ENCODE measurements at regions not wholly inside any gene's neighbourhood (a gene's known extent, or its start where the extent isn't known, plus 50 kb on each side); places are given as distances from the start of the nearest gene placed in this dataset.

DNA sequence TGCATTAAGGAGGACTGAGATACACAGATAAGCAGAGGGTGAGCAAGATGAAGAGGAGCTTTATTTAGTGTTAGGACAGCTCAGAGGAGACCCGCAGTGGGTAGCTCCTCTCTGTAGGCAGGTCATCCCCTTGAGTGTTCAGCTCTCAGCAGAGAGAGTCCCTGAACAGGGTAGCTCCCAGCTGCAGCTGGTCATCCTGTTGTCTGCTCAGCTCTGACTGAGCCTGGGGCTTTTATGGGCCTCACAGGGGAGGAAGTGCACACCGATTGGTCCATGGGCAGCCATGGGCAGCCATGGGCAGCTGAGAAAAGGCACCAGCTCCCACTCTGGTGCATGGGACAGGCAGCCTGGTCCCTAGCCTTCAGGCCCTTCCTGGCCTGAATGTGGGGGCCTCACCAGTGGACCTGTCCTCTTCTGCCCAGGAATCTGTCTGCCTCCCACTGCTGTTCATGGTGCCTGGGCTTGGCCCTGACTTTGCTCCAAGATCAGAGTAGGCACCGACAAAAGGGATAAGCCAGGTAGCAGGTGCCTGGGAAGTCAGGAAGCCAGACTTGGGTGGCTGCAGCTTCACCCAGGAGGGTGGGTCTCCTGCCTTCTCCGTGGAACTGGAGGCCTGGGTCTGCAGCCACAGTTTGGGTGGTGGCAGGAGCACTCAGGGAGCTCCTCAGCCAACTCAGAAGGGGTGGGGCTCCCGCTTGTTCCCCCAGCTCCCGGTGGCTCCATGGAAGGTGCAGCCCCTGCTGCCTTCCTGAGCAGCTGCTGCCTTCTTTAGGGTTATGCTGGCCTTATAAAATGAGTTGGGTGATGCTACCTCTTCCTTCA is 54.7 kb downstream of the MYEOV start:
- DNase-seq: no peak

DNA sequence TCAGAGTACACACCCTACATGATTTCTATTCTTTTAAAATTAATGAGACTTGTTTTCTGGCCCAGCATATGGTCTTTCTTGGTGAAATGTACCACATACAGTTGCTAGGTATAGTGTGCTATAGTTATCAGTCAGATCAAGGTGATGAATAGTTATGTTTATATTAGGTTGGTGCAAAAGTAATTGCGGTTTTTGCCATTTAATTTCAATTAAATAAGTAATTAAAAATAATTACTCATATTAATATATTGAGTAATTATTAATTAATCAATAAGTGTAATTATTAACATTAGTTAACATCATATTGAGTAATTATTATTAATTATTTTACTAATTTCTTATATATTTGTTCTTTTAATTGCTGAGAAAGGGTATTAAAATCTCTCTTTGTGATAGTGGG is 56.1 kb downstream of the MYEOV start:
- no peak for DNase-seq

DNA sequence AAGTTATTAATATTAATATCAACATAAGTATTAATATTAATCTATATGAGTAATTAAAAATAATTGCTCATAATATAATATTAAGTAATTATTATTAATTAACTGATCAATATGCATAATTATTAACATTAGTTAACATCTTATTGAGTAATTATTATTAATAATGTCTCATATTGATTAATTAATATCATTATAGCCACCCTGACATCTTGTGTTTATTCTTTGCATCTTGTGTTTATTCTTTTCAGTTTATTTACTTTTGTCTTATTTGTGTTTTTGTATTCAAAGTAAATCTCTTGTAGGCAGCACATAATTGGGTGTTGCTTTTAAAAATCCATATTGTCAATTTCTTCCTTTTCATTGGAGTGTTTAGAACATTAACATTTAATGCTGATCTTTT is 56.6 kb downstream of the MYEOV start:
- no peak for DNase-seq

DNA sequence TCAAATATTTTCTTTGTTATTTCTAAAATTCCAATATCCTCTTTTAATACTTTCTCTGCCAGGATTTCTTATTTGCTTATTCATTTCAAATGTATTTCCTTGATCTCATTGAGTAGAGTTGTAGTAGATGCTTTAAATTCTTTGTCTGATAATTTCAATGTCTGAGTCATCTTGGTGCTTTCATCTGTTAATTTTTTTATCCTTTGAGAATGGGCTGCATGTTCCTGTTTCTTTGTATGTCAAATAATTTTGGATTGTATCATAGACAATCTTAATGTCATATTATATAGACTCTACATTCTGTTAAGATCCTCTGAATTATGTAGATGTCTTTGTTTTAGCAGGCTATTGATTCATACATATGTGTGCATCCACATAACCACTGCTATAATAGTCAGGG is 57.5 kb downstream of the MYEOV start:
- no peak for DNase-seq

DNA sequence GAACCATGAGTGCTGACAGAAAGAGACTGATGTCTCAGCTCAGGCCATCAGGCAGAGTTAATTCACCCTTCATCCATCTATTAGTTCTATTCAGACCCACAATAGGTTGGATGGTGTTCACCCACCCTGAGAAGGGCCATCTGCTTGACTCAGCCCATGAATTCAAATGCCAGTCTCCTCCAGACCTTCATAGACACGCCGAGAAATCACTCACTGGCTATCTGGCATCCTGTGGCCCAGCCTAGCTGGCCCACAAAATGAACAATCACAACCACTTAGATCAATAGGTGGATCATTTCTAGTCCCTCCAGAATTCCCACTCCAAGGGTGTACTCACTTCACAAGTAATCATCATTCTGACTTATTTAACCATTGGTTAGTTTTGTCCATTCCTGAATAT is 58.2 kb downstream of the MYEOV start:
- DNase-seq: no peak

DNA sequence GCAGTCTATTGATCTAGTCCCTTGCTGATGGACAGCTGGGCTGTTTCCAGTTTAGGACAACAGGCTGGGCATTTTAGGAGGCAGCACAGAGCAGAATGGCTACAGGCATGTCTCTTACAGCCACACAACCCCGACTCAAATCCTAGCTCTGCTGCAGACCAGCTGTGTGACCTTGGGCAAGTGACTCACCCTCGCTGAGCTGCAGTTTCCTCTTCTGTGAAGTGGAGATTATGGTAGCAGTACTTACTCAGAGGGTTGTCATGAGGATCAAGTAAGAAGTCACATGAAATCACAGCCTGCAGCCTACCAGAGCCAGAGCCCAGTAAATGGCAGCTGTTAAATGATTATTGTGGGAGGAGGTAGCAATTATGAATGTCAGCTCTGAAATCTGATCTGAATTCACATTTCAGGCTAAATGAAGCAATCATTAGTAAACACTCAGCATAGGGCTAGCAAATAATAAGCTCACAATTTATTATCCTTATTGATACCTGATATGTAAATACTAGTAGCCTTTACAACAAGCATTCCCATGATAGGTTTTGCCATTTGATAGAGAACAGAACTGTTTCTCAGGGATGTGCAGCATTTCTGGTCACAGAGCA is 58.9 kb downstream of the MYEOV start:
- peak; percentile 21 for DNase-seq

DNA sequence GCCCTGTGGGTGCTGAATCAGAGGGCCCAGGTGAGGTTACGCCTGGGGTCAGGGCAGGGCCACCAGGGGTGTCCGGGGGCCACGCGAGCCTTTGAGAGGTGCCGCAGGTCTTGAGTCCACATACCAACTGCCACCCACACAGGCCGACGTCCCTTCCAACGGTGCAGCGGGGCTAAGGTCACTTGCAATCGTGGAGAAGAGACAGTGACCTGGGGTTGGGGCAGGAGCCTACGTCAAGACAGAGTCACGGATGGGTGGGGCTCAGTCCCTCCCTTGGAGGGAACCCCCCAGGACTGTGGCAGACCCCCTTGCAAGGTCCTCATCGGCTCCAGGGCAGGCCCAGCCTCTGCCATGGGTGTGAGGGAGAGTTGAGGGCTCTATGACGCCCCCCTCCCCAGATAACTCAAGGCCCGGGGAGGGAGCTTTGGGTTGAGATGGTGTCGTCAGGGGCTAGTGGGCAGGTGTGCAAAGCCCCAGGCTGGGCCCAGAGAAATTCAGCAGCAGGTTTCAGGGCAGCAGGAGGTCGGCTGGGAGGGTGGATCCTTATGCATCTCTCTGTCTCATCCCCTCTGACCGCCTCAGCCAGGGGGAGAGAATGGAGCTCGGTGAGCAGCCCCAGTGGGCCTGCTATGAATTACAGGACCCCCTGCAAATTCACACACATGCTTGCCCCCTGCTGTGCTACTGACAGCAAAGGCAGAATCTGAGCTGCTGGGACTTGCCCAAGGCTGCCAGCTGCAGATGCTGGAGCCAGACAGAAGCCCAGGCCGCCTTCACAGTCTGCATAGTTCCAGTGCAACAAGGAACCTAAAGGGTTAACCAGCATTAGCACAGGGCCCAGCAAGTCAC is 60.0 kb downstream of the MYEOV start:
- DNase-seq: no peak

DNA sequence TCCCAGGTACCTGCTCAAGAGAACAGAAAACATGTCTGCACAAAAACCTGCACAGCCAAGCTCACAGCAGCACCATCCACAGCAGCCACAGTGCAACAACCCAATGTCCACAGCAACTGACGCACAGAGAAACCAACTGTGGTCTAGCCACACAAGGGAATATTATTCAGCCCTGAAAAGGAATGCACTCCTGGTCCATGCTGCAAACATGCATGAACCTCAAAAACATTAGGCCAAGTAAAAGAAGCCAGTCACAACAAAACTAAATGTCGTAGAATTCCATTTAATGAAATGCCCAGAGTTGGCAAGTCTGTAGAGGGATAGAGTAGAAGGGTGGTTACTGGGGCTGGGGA is 60.6 kb downstream of the MYEOV start:
- no peak for DNase-seq

DNA sequence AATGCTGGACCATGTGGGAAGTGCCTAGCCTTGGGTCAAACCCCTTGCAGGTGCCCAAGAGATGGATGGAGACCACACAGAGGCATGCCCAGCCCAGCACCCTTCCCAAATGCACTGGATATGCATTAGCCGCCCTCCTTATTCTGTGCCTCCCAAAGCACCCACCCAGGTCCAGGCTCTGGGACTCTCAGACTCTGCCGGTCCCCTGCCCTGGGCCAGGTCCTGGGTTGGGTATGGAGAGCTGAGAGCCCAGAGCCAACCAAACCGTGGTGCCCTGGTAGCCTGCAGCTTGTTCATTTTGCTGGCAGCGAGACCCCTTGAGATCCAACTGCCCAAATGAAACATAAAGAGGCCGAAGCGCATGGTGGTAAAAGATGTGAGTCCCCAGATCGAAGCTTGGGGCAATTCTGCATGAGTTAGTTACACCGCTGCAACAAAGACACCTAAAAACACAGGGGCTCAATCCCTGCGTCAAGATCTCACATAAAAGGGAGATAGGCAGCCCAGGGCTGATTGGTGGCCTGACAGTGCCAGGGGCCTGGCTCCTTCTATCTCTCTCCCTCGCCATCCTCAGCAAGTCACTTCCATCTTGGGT is 61.5 kb downstream of the MYEOV start:
- no peak for DNase-seq

DNA sequence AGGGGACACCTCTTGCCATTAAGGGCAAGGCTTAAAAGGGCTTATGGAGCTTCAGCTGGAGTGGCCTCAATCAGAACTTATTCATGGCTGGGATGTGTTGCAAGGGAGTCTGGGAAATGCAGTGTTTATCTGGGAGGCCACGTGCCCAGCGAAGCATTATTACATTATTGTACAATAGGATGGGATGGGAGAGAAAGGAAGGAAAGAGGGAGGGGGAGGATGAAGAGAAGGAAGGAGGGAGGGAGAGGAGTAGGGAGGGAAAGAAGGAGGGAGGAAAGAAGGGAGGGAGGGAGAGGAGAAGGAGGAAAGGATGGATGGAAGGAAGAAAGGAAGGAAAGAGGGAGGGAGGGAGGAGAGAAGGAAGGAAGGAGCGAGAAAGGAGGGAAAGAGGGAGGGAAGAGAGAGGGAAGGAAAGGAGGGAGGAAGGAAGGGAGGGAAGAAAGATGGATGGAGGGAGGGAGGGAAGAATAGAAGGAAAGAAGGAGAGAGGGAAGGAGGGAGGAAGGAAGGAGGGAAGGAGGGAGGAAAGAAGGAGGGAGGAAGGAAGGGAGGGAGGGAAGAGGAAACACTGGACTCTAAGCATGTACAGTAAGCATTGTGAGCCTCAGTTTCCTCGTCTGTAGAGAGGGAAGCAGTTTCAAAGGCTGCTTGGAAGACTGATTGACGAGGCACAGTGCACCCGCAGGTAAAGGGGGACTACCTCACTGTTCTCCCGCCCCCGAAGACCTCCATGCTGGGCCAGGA is 62.2 kb downstream of the MYEOV start:
- no peak for DNase-seq

DNA sequence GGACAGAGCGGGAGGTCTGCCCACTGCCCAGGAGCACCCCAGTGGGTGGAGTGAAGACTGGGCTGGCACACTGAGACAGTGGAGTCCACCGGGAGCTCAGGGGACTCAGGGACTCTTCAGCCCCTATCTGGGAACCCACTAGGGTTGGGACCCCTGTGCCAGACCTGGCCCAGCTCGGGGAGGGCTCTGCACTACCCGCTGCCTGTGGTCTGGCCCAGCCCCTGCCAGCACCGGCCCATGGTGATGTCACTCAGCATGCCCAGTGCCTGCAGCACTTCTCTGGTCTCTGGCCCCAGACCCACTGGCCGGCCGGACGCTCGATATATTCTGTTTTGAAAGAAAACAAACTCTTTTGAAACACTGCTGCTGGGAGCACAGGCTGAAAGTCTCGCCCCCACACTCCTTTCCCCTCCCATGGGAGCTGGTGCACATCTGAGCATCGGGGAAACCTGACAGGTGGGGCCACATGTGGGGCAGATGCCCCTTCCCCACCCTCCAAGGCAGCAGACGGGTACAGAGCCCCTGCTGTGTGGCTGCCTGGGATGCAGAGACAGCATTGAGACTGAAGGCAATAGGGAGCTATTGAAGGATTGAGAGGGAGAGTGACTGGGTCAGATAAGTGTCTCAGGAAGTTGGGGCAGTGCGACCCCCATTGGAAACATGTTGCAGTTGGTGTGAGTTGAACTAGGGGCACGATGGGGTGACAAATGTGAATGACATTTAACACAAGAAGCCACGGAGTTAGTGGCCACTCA is 62.9 kb downstream of the MYEOV start:
- no peak for DNase-seq

DNA sequence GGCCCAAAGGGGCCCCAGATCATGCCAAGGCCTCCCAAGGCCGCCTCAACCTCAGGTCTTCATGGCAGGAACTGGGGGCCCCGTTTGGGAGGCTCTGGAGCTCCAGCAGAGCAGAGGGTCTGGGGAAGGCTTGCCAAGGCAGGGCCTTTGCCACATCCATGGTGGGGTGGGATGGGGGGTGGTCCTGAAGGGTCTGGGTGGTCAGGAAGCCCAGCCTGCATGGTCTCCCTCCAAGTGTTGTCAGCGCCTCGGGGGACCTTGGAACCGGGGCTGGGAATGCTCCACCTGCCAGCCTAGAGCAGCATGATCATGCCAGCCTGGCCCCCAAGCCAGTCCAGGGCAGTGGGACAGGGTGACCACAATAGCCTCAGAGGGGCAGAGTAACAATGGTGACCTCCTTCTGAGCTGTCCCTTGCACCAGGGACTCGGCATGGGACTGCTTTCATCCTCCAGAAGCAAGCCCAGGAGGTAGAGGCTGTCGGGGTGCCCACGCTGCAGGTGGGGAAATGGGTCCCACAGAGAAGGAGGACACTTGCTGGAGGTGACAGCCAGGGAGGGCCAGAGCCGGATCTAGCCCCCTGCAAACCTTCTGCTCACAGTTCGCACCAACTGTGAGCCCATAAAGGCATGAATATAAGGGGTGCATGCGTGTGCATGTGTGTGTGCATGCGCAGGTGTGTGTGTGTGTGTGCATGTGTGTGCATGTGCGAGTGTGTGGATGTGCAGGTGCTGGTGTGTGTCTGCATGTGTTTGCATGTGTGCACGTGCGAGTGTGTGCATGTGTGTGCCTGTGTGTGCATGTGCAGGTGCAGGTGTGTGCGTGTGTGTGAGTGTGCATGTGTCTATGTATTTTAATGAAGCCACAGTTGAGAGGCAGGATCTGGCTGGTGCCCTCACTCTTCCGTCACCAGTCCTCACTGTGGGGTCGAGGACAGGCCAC is 63.8 kb downstream of the MYEOV start:
- no peak for DNase-seq

DNA sequence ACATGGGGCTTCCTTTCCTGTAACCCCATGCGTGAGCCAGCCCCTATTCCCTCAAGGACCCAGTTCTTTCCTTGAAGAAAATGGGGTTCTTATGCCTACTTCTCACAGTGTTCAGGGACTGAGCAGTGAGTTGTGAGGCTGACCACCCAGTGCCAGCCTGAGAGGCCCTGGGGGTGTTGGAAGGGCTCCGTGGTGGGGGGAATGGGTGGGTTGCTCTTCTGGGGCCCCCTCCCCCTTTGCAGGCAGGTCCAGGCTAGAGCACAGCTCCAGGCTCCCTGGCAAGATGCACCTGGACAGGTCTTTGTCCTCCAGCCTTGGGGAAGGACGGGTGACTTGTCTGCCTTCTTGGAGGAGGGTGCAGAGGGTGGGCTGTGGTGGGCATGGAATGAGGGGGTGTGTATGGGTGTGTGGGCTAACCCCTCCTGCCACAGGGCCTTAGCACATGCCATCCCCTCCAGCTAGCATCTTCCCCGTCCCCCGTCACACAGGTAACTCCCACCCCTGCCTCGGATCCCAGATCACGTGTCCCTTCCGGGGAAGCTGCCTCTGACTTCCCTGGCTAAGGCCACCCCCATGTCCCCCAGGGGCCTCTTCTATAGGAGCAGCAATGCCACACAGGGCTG is 64.6 kb downstream of the MYEOV start:
- no peak for DNase-seq

DNA sequence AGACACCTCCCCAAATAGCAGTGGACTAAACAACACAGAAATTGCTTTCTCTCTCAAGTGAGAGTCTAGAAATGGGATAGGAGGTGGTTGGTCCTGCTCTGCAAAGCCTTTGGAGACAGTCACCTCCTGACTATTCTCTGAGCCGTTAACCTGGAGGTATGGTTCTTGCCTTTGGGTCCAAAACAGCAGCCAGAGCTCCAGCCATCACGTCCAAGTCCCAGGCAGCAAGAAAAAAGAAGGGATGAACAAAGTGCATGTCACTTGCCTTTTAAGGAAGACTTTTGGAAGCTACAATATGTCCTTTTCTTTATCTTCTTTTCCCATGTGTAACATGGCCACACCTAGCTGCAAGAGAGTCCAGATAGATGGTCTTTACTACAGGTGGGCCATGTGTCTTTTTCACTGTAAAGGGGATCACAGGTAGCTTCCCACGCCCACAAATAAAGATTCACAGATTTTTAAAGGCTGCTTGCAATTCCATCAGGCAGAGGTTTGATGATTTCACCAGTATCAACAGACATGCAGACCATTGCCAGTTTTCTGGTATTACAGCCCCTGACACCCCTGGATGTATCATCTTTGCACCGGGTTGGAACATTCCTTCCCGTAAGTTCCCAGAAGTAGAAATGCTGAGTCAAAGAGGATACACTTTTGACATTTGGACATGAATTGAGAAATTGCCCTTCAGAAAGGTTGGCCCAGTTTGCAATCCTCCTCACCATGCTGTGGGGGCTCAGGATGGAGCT is 66.0 kb downstream of the MYEOV start:
- DNase-seq: no peak

DNA sequence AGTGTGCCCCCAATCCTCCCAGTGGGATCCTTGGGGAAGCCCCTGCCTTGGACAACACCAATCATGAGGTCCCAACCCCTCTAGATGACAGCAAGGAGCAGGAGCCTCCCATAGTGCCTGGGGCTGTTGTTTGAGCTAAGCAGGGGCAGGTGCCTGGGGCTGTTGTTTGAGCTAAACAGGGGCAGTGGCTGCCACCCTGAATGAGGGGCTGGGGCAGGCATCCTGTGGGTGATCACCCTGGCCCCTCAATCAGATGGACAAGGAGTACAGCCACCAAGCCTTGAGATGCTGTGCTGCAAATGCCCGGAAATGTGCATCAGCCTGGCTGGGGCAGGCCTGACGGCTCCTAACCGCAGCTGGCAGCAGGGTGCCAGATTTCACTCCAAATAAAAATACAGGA is 66.7 kb downstream of the MYEOV start:
- no peak for DNase-seq

DNA sequence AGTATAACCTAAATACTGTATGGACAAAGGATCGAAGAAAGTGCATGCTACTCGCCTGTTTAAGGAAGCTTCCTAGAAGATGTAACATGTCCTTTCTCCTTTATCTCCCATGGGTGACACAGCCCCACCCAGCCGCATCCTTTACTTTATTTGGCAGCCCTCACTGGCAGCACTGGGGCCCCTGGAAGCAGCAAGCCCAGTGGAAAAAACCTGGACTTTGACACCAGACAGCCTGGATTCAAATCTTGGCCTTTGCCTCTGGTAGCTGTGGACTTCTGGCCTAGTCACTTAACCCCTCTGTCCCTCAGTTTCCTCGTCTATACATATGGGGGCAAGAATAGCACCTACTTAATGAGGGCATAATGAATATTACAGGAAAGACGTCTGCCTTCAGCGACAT is 67.1 kb downstream of the MYEOV start:
- no peak for DNase-seq

DNA sequence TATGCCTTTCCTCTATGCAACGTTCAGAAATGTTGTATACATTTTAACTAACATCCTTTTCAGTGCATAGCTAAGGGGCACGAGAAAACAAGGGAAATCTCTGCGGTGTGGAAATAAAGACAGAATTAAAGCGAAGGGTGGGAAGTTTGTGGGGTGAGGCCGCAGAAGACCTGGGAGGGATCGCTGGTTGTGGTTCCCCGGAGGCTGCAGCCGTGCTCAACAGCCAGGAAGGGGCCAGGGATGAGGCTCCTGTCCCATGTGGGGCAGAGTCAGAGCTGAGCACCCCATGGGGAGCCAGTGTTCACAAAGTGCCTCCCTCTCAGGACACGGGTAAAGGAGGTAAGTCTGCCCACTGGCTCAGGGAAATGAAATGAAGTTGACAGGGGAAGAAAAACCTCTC is 67.5 kb downstream of the MYEOV start:
- DNase-seq: no peak

DNA sequence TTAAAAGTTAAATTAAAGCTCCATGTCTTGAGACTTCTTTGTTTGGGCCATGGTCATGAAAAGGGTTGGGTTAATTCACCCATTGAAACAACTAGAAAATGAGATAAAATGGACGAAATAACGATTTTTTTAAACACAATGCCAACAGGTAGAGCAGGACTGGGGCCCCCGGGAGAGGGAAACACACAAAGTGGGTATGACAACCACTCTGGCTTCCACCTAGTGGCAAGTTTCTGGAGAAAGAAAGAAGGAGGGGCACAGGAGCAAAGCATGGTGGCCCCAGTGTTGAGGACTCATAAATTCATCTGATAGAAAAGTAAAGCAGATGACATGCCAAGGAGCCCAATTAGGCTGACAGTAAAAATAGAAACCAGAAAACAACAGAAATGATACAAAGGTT is 68.4 kb downstream of the MYEOV start:
- no peak for DNase-seq

DNA sequence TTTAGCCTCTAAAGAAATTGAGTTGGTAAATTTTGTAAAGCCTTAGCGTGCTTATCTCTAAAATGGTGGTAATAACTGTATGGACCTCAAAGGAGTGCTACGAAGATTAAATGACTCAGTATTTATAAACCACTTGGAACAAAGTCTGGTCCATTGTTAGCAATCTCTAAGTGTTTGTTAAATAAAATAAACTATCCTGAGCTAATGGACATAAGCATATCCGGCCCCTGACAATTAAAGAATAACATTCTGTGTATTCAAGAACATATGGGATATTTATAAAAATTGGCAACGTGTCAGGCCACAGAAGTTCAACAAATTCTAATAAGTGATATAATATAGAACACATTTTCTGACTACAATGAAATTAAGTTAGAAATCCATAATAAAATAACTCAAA is 71.0 kb downstream of the MYEOV start:
- no peak for DNase-seq

DNA sequence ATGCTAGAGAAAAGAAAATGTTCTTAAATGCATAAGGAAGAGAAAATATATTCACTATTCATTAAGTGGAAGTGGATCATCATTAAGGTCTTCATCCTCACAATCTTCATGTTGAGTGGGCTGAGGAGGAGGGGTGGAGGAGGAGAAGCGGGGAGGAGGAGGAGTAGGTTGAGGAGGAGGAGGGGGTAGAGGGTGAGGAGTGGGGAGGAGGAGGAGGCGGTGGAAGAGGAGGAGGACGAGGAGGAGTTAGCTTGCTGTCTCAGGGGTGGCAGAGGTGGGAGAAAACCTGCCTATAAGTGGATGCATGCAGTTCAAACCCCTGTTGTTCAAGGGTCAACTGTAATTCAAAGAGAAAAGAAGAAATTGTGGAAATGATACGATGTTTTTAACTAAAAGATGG is 71.6 kb downstream of the MYEOV start:
- no peak for DNase-seq
